GM12878 (cell line): ENCODE measurements at regions not wholly inside any gene's neighbourhood (a gene's known extent, or its start where the extent isn't known, plus 50 kb on each side); places are given as distances from the start of the nearest gene placed in this dataset.

Experiments used
- ATAC-seq: fragments of 200-7000 bp; cut with Tn5 transposase; 3 replicates; pipeline ENCODE4 v1.9.1; 2020; ENCODE audit warnings: mild to moderate bottlenecking, moderate library complexity
- BruUV-seq: library from RNA; stranded (reverse); fragments of 400-500 nt; replicated peaks from 2 replicates; lab custom pipeline; 2021; lab: Mats Ljungman, UMichigan
- CTCF ChIA-PET: fragments of 300-600 bp; sonication (Branson Sonifier 250); formaldehyde crosslinking; extraction: SDS; loops from one replicate; lab custom pipeline; 2021; ENCODE audit warnings: inconsistent platforms; lab: Yijun Ruan, JAX
- POLR2A ChIA-PET: fragments of 350-600 bp; formaldehyde crosslinking; extraction: SDS; loops from one replicate; lab custom pipeline; 2021; ENCODE audit warnings: inconsistent platforms; lab: Charles Lee
- RAD21 ChIA-PET: fragments of 300-600 bp; sonication (Branson Sonifier 250); formaldehyde crosslinking; loops from one replicate; lab custom pipeline; 2023; ENCODE audit warnings: antibody characterized with exemption; ENCODE audit not compliant: unreplicated experiment; lab: Charles Lee
- SMC1A ChIA-PET: fragments of 300-600 bp; sonication (Branson Sonifier 250); formaldehyde crosslinking; loops from one replicate; lab custom pipeline; 2023; ENCODE audit not compliant: unreplicated experiment, uncharacterized antibody; lab: Charles Lee
- DNase-seq: peaks from one replicate; pipeline ENCODE4 v3.0.0-alpha.2; 2011; ENCODE audit warnings: low read depth, low spot score
- FAIRE-seq: peaks from 3 replicates; lab custom pipeline; 2011; peaks lifted over from hg19 to GRCh38; lab: Jason Lieb, UNC
- H2AFZ ChIP-seq: 2 replicates; pipeline ENCODE4 v1.6.0; 2011; ENCODE audit warnings: low read depth, low read length, control low read depth; ENCODE audit not compliant: control insufficient read depth
- H3K27ac ChIP-seq: 2 replicates; pipeline ENCODE4 v1.5.1; 2011; ENCODE audit warnings: control low read depth; ENCODE audit not compliant: control insufficient read depth, insufficient read depth
- H3K27me3 ChIP-seq, 2 experiments: replicated peaks in 1 of 2; 2 replicates each; pipeline versions ENCODE4 v1.6.0 to v1.6.1; 2011; ENCODE audit warnings: low read length in 1 of 2; ENCODE audit not compliant: control insufficient read depth in 2 of 2, insufficient read depth in 2 of 2
- H3K36me3 ChIP-seq, 2 experiments: 2 replicates each; pipeline ENCODE4 v1.5.1; 2011; ENCODE audit warnings: low read length in 1 of 2; ENCODE audit not compliant: control insufficient read depth in 2 of 2, insufficient read depth in 2 of 2
- H3K4me1 ChIP-seq: 2 replicates; pipeline ENCODE4 v1.6.1; 2011; ENCODE audit warnings: mild to moderate bottlenecking, low read length, moderate library complexity, mixed read lengths; ENCODE audit not compliant: control insufficient read depth, insufficient read depth
- H3K4me2 ChIP-seq: 2 replicates; pipeline ENCODE4 v1.6.0; 2011; ENCODE audit warnings: control low read depth; ENCODE audit not compliant: control insufficient read depth, insufficient read depth
- H3K4me3 ChIP-seq: fragments of 200-600 bp; sonication (generic); 2 replicates; pipeline ENCODE4 v1.5.1; 2016
- H3K79me2 ChIP-seq: 2 replicates; pipeline ENCODE4 v1.6.0; 2011; ENCODE audit warnings: low read length; ENCODE audit not compliant: control insufficient read depth, insufficient read depth
- H3K9ac ChIP-seq: 2 replicates; pipeline ENCODE4 v1.8.0; 2011; ENCODE audit warnings: low read length, control low read depth, mixed read lengths; ENCODE audit not compliant: control insufficient read depth, insufficient read depth
- H3K9me3 ChIP-seq: replicated peaks from 3 replicates; pipeline ENCODE4 v1.5.1; 2011; ENCODE audit warnings: mild to moderate bottlenecking, low read length; ENCODE audit not compliant: control insufficient read depth, insufficient read depth
- H4K20me1 ChIP-seq: 2 replicates; pipeline ENCODE4 v1.6.0; 2011; ENCODE audit not compliant: control insufficient read depth, insufficient read depth
- CHD4 ChIP-seq: fragments of 200-600 bp; sonication (generic); IDR thresholded peaks from 2 replicates; pipeline ENCODE4 v1.6.1; 2016; ENCODE audit warnings: mild to moderate bottlenecking
- CREM ChIP-seq: IDR thresholded peaks from 2 replicates; pipeline ENCODE4 v1.6.1; 2014; ENCODE audit warnings: antibody characterized with exemption, low read depth
- CTCF ChIP-seq, 3 experiments: IDR thresholded peaks in 2 of 3; conservative IDR thresholded peaks in 1 of 3; 2 replicates each; pipeline ENCODE4 v1.5.1; 2011; ENCODE audit warnings: low read depth in 3 of 3, low read length in 3 of 3, mild to moderate bottlenecking in 3 of 3, control low read depth in 2 of 3, moderate library complexity in 2 of 3, inconsistent platforms in 1 of 3, mixed read lengths in 1 of 3; ENCODE audit not compliant: control insufficient read depth in 2 of 3, insufficient read depth in 1 of 3; ENCODE audit errors: extremely low read depth in 1 of 3
- FOXM1 ChIP-seq: IDR thresholded peaks from 2 replicates; pipeline ENCODE4 v1.6.1; 2012; ENCODE audit warnings: low read depth, mild to moderate bottlenecking, inconsistent platforms, low read length, moderate library complexity
- GATAD2B ChIP-seq: fragments of 450-650 bp; conservative IDR thresholded peaks from 2 replicates; pipeline ENCODE4 v1.6.1; 2017; ENCODE audit warnings: low read depth, mild to moderate bottlenecking, moderate library complexity
- MEF2A ChIP-seq: IDR thresholded peaks from 2 replicates; pipeline ENCODE4 v1.6.1; 2011; ENCODE audit warnings: low read depth, mild to moderate bottlenecking, low read length, moderate library complexity; ENCODE audit not compliant: insufficient read depth
- MXI1 ChIP-seq: fragments of 150-350 bp; IDR thresholded peaks from 2 replicates; pipeline ENCODE4 v1.6.1; 2011; ENCODE audit warnings: low read depth, mild to moderate bottlenecking, inconsistent platforms, low read length, improper control_type of control experiment
- RELB ChIP-seq: fragments of 450-650 bp; IDR thresholded peaks from 2 replicates; pipeline ENCODE4 v1.6.1; 2017; ENCODE audit warnings: low read depth, mild to moderate bottlenecking, moderate library complexity
- ZBTB40 ChIP-seq: fragments of 450-650 bp; IDR thresholded peaks from 2 replicates; pipeline ENCODE4 v1.6.1; 2016; ENCODE audit warnings: mild to moderate bottlenecking, moderate library complexity, borderline replicate concordance
- ZNF274 ChIP-seq: IDR thresholded peaks from one replicate; pipeline ENCODE4 v1.8.0; 2011; ENCODE audit not compliant: insufficient read length, insufficient read depth
- ZNF592 ChIP-seq: fragments of 450-650 bp; IDR thresholded peaks from 2 replicates; pipeline ENCODE4 v1.6.1; 2017; ENCODE audit warnings: mild to moderate bottlenecking, moderate library complexity
- ZZZ3 ChIP-seq: IDR thresholded peaks from 2 replicates; pipeline ENCODE4 v1.6.1; 2011; ENCODE audit warnings: low read depth; ENCODE audit not compliant: control insufficient read depth, insufficient read length
- WGBS: methylation state at CpG from one replicate; pipeline ENCODE4 v1.1.6; 2016; ENCODE audit warnings: low lambda C conversion rate; ENCODE audit not compliant: insufficient replicate concordance, insufficient coverage; ENCODE audit errors: missing lambda C conversion rate; 5-methylcytosine and 5-hydroxymethylcytosine counted together
- in situ Hi-C: fragments of 300-500 bp; cut with MboI; formaldehyde crosslinking; loops from 9 replicates; pipeline ENCODE4 v1.14.3; 2018; ENCODE audit warnings: mixed read lengths
- intact Hi-C: fragments of 100-400 bp; cut with micrococcal nuclease; formaldehyde crosslinking; loops from one replicate; pipeline ENCODE4 v1.14.2; 2022; ENCODE audit not compliant: unreplicated experiment

- H3K79me2 ChIP-seq, result no peaks in the 10 kb centered on the region
- H3K9me3 ChIP-seq, result no peaks in the 10 kb centered on the region
- no peak overlapping the region for H2AFZ ChIP-seq
- DNase-seq (no peak), FAIRE-seq (no peak), ATAC-seq (no peak)
- H4K20me1 ChIP-seq, result no peaks in the 10 kb centered on the region
- no peak overlapping the region for H3K4me2 ChIP-seq
- ChIA-PET POLR2A (interaction anchor here (0.6 kb wide), 1 partner anchor 34 kb away, joined by 3 read pairs; no protein-coding TSS in a partner anchor), SMC1A (interaction anchor here (0.7 to 2.7 kb wide), 5 partner anchors 11 to 68 kb away, joined by 3 to 14 read pairs (median 3); no protein-coding TSS in a partner anchor), CTCF (interaction anchor here (0.6 to 1.4 kb wide), 4 partner anchors 56 to 78 kb away, joined by 3 to 5 read pairs (median 4); no protein-coding TSS in a partner anchor), RAD21 (interaction anchor here (1.1 to 1.5 kb wide), 2 partner anchors 40 to 68 kb away, joined by 3 read pairs; no protein-coding TSS in a partner anchor)
- no peaks in the 10 kb centered on the region for H3K4me1 ChIP-seq
- no peak overlapping the region for H3K27ac ChIP-seq
- WGBS, result 71% methylated on average over 4 of the region's 4 CpGs
- H3K9ac ChIP-seq, result no peak overlapping the region
- H3K36me3 ChIP-seq, result no peaks in the 10 kb centered on the region
- intact Hi-C loops (no loop called here), in situ Hi-C loops (no loop called here)
- no peaks in the 10 kb centered on the region for H3K27me3 ChIP-seq
- BruUV-seq, result no TSS peak
- H3K4me3 ChIP-seq, result no peak overlapping the region
- TF ChIP-seq CTCF (IDR thresholded peaks at IDR 0.05 in 2 of 3, conservative IDR thresholded peaks at IDR 0.05 in 1 of 3; ENCODE audit: control insufficient read depth in 2 of 3, extremely low read depth in 1 of 3, insufficient read depth in 1 of 3, low read depth in 3 of 3, low read length in 3 of 3) (no peak), ZZZ3 (no peak), MXI1 (no peak), ZNF592 (no peak), MEF2A (no peak), CHD4 (no peak), RELB (no peak), ZNF274 (no peak), ZBTB40 (no peak), FOXM1 (no peak), CREM (no peak), GATAD2B (no peak)
Measured at GRCh38 chr4:163623787-163624186, 129.3 kb downstream of the TMA16 start.
